HG02678 (cell line): ENCODE measurements at regions not wholly inside any gene's neighbourhood (a gene's known extent, or its start where the extent isn't known, plus 50 kb on each side); places are given as distances from the start of the nearest gene placed in this dataset.
"Not testable (repeated sequence)": the region's sequence is repeated elsewhere in the genome, so short reads cannot be mapped to it uniquely, and the experiment has no call there.

Experiments
- ATAC-seq: cut with Tn5 transposase; IDR thresholded peaks from one replicate; pipeline ENCODE4 v1.9.1; 2021; ENCODE audit warnings: mild to moderate bottlenecking, moderate library complexity; ENCODE audit not compliant: unreplicated experiment

- no peak for ATAC-seq
These were observed 264.5 kb upstream of the LRP1B start for GRCh38 chr2:142395291-142395690.

- no peak for ATAC-seq
These were observed 249.6 kb upstream of the LRP1B start for GRCh38 chr2:142380372-142380771.

- ATAC-seq: not testable (repeated sequence)
These were observed 231.3 kb upstream of the LRP1B start for GRCh38 chr2:142362069-142362468.

- no peak for ATAC-seq
These were observed 216.9 kb upstream of the LRP1B start for GRCh38 chr2:142347751-142348150.

- ATAC-seq: no peak
These were observed 208.4 kb upstream of the LRP1B start for GRCh38 chr2:142339261-142339660.

- ATAC-seq: no peak
These were observed 201.4 kb upstream of the LRP1B start for GRCh38 chr2:142332196-142332595.

GRCh38 chr2:142330458-142330857 lies 199.6 kb upstream of the LRP1B start:
- ATAC-seq: no peak

GRCh38 chr2:142325870-142326269 lies 195.1 kb upstream of the LRP1B start:
- no peak for ATAC-seq

GRCh38 chr2:142323206-142323605 lies 192.4 kb upstream of the LRP1B start:
- ATAC-seq: no peak

- no peak for ATAC-seq
These were observed 191.0 kb upstream of the LRP1B start for GRCh38 chr2:142321706-142322280.

GRCh38 chr2:142320067-142320466 lies 189.3 kb upstream of the LRP1B start:
- ATAC-seq: no peak

- no peak for ATAC-seq
These were observed 185.2 kb upstream of the LRP1B start for GRCh38 chr2:142316049-142316448.

- ATAC-seq: no peak
These were observed 184.5 kb upstream of the LRP1B start for GRCh38 chr2:142315346-142315745.

- no peak for ATAC-seq
These were observed 183.3 kb upstream of the LRP1B start for GRCh38 chr2:142314164-142314563.

GRCh38 chr2:142310530-142310929 lies 179.7 kb upstream of the LRP1B start:
- ATAC-seq: no peak

- no peak for ATAC-seq
These were observed 177.9 kb upstream of the LRP1B start for GRCh38 chr2:142308744-142309143.

- ATAC-seq: no peak
These were observed 176.8 kb upstream of the LRP1B start for GRCh38 chr2:142307616-142308115.

GRCh38 chr2:142307086-142307485 lies 176.3 kb upstream of the LRP1B start:
- no peak for ATAC-seq

GRCh38 chr2:142306131-142306530 lies 175.3 kb upstream of the LRP1B start:
- no peak for ATAC-seq

GRCh38 chr2:142300517-142300916 lies 169.7 kb upstream of the LRP1B start:
- no peak for ATAC-seq

- no peak for ATAC-seq
These were observed 168.2 kb upstream of the LRP1B start for GRCh38 chr2:142299021-142299420.

GRCh38 chr2:142294225-142294624 lies 163.4 kb upstream of the LRP1B start:
- ATAC-seq: no peak

- ATAC-seq: no peak
These were observed 161.2 kb upstream of the LRP1B start for GRCh38 chr2:142291969-142292368.
